Stomach (tissue), 8 donors: ENCODE measurements at regions not wholly inside any gene's neighbourhood (a gene's known extent, or its start where the extent isn't known, plus 50 kb on each side); places are given as distances from the start of the nearest gene placed in this dataset.

Source experiments
- DNase-seq, 2 donors: peaks; one replicate each; pipeline versions ENCODE4 v3.0.0 to v3.0.0-alpha.2; 2013 to 2019
- H3K27ac ChIP-seq, 5 donors: fragments of 200-600 bp in 4 of 5; sonication (generic) in 4 of 5; one replicate each; pipeline ENCODE4 v1.5.1; 2013 to 2019; ENCODE audit warnings: mild to moderate bottlenecking in 1 of 5, moderate library complexity in 1 of 5
- H3K27me3 ChIP-seq, 3 donors: fragments of 200-600 bp; sonication (generic); one replicate each; pipeline ENCODE4 v1.5.1; 2017 to 2019; ENCODE audit warnings: mixed run types in 1 of 3
- H3K36me3 ChIP-seq, 4 donors: fragments of 200-600 bp; sonication (generic); 1 replicate in 3 of 4; 2 replicates in 1 of 4; pipeline ENCODE4 v1.5.1; 2016 to 2019
- H3K4me1 ChIP-seq, 4 donors: fragments of 200-600 bp; sonication (generic); one replicate each; pipeline ENCODE4 v1.5.1; 2016 to 2019
- H3K4me3 ChIP-seq, 4 donors: fragments of 200-600 bp; sonication (generic) in 3 of 4; one replicate each; pipeline ENCODE4 v1.5.1; 2016 to 2019; ENCODE audit warnings: mild to moderate bottlenecking in 1 of 4
- H3K9me3 ChIP-seq, 4 donors: fragments of 200-600 bp; sonication (generic); one replicate each; pipeline ENCODE4 v1.5.1; 2016 to 2019
- EP300 ChIP-seq: sonication (generic); formaldehyde crosslinking; IDR thresholded peaks from one replicate; pipeline ENCODE4 v1.6.1; 2017; ENCODE audit warnings: antibody characterized with exemption
- POLR2A ChIP-seq, 4 donors: fragments of 450-650 bp; IDR thresholded peaks; one replicate each; pipeline ENCODE4 v1.6.1; 2016; ENCODE audit warnings: antibody characterized with exemption in 4 of 4, control low read depth in 2 of 4, mild to moderate bottlenecking in 1 of 4, moderate library complexity in 1 of 4
- POLR2AphosphoS5 ChIP-seq, 3 donors: sonication (generic); formaldehyde crosslinking; IDR thresholded peaks; one replicate each; pipeline ENCODE4 v1.6.1; 2016; ENCODE audit warnings: antibody characterized with exemption in 3 of 3
- WGBS, 5 donors: extraction: QIAGEN DNeasy Blood & Tissue Kit in 3 of 5; methylation state at CpG; one replicate each; pipeline versions ENCODE4 v1.1.5 to v1.1.7; 2013 to 2018; 5-methylcytosine and 5-hydroxymethylcytosine counted together
- intact Hi-C: fragments of 100-400 bp; cut with DNase I; formaldehyde crosslinking; loops from one replicate; pipeline ENCODE4 v1.15.1; 2023; ENCODE audit warnings: low total_unique reads
- TF ChIP-seq, protein P1 (sequence below), 7 experiments: fragments of 450-650 bp in 4 of 7; fragments of 200-600 bp in 3 of 7; sonication (generic) in 3 of 7; IDR thresholded peaks; one replicate each; pipeline ENCODE4 v1.5.1; 2016 to 2019; ENCODE audit warnings: antibody characterized with exemption in 7 of 7, control low read depth in 2 of 7, mild to moderate bottlenecking in 1 of 7
- donor health status: healthy with polysubstance abuse.
- donor health status: Bipolar disorder and iron deficiency.
- donor health status: healthy.

DNA sequence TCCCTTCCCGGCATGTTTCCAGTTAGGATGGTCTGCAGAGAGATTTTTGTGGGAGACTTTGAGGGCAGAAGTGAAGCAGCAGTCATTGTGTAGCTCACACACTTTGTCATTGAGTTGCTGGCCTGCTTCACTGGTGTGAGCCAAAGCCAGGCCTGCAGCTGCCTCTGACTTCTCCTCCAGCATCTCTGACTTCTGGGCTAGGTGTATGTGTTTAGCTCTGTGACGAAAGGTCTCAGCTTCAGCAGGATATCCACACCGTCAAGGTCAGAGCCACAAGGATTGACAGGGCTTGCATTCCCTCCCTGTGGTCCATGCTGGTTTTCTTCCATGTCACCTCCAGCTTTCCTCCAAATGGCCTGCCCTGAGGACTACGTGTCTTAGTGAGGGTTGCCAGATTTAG is 57.1 kb upstream of the OSBPL11 start:
- DNase-seq: no peak
- H3K27ac ChIP-seq: no peak overlapping the region
- H3K36me3 ChIP-seq: no peaks in the 10 kb centered on the region
- TF ChIP-seq POLR2AphosphoS5 (IDR thresholded peaks at IDR 0.05): no peak
- no peak for TF ChIP-seq POLR2A (IDR thresholded peaks at IDR 0.05)
- TF ChIP-seq, protein P1, sequence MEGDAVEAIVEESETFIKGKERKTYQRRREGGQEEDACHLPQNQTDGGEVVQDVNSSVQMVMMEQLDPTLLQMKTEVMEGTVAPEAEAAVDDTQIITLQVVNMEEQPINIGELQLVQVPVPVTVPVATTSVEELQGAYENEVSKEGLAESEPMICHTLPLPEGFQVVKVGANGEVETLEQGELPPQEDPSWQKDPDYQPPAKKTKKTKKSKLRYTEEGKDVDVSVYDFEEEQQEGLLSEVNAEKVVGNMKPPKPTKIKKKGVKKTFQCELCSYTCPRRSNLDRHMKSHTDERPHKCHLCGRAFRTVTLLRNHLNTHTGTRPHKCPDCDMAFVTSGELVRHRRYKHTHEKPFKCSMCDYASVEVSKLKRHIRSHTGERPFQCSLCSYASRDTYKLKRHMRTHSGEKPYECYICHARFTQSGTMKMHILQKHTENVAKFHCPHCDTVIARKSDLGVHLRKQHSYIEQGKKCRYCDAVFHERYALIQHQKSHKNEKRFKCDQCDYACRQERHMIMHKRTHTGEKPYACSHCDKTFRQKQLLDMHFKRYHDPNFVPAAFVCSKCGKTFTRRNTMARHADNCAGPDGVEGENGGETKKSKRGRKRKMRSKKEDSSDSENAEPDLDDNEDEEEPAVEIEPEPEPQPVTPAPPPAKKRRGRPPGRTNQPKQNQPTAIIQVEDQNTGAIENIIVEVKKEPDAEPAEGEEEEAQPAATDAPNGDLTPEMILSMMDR (IDR thresholded peaks at IDR 0.05): no peak
- no peak for TF ChIP-seq EP300
- H3K27me3 ChIP-seq: no peaks in the 10 kb centered on the region
- no peaks in the 10 kb centered on the region for H3K4me1 ChIP-seq
- intact Hi-C loops: no loop called here
- WGBS, 5 donors: 84 to 92% (median 89%) methylated on average over 4 of the region's 4 CpGs
- no peak overlapping the region for H3K4me3 ChIP-seq
- H3K9me3 ChIP-seq: no peaks in the 10 kb centered on the region

DNA sequence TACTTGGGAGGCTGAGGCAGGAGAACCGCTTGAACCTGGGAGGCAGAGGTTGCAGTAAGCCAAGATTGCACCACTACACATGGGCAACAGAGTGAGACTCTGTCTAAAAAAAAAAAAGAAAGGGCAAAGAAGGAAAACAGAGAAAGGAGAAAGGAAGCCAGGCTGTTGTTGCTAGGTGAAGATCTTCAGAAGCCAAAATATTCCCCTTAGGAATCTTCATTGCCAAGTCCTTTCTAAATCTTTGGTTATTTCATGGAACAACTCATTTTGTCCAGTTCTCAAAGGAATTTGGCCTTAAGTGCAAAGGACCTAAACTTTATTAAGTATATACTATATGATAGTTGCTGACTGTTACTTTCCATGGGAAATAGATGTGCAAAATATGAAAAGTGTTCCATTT is 59.2 kb upstream of the OSBPL11 start:
- Histone ChIP-seq H3K27me3 (no peaks in the 10 kb centered on the region), H3K36me3 (no peaks in the 10 kb centered on the region), H3K27ac (no peak overlapping the region), H3K4me3 (no peak overlapping the region), H3K9me3 (no peaks in the 10 kb centered on the region), H3K4me1 (no peaks in the 10 kb centered on the region)
- 84 to 100% (median 96%) methylated on average over 1 of the region's 1 CpG for WGBS, 5 donors
- no peak for DNase-seq
- intact Hi-C loops: no loop called here
- TF ChIP-seq POLR2A (IDR thresholded peaks at IDR 0.05) (no peak), EP300 (no peak), POLR2AphosphoS5 (IDR thresholded peaks at IDR 0.05) (no peak)
- TF ChIP-seq, protein P1 (IDR thresholded peaks at IDR 0.05): no peak

DNA sequence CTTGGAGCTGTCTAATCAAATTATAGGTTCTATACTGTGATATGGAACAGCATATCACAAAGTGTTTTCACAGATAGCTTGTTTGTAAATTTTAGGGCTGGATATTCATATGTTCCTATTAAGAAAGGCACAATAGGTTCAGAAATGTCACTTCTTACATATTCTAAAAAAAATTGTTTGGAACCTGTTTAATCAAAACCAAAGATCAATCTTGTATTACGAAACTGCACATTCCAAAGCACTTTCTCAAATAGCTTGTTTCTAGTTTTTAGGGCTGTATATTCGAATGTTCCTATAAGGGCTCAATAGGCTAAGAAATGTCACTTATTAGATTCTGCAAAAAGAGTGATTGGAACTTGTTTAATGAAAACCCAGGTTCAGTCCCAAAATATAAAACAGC is 67.4 kb upstream of the OSBPL11 start:
- no peaks in the 10 kb centered on the region for H3K9me3 ChIP-seq
- no peak overlapping the region for H3K4me3 ChIP-seq
- H3K27ac ChIP-seq: no peak overlapping the region
- intact Hi-C loops: no loop called here
- 89 to 95% (median 92%) methylated on average over 2 of the region's 2 CpGs for WGBS, 5 donors
- no peaks in the 10 kb centered on the region for H3K27me3 ChIP-seq
- no peaks in the 10 kb centered on the region for H3K4me1 ChIP-seq
- DNase-seq: no peak
- TF ChIP-seq, protein P1 (IDR thresholded peaks at IDR 0.05): no peak
- TF ChIP-seq EP300 (no peak), POLR2A (IDR thresholded peaks at IDR 0.05) (no peak), POLR2AphosphoS5 (IDR thresholded peaks at IDR 0.05) (no peak)
- no peaks in the 10 kb centered on the region for H3K36me3 ChIP-seq

DNA sequence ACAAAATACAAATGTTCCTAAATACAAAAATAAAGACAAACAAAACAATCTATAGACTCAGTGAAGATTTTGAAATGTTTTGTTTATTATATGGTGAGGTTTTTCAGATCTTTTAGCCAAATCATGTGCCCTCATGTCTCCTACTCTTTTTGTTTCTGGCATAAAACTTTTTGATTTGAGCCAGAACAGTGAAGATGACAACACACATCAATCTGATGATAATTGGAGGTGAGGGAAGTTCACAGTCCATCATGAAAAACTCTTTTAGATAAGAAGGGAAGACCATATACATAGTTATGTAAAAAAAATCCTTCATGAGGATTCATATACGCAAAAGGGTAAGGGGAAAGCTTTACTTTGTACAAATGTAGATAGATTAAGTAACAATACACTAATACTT is 75.1 kb upstream of the OSBPL11 start:
- TF ChIP-seq, protein P1 (IDR thresholded peaks at IDR 0.05): no peak
- TF ChIP-seq POLR2AphosphoS5 (IDR thresholded peaks at IDR 0.05) (no peak), EP300 (no peak), POLR2A (IDR thresholded peaks at IDR 0.05) (no peak)
- WGBS, 5 donors: 93 to 100% (median 98%) methylated on average over 1 of the region's 1 CpG
- Histone ChIP-seq H3K4me1 (peaks cover 0 to 8% (median 0%) of the 10 kb centered on the region in 4 donors), H3K4me3 (no peak overlapping the region), H3K36me3 (no peaks in the 10 kb centered on the region), H3K9me3 (no peaks in the 10 kb centered on the region), H3K27me3 (no peaks in the 10 kb centered on the region), H3K27ac (no peak overlapping the region)
- no peak for DNase-seq
- intact Hi-C loops: no loop called here
